GM12865 (cell line): ENCODE measurements at regions not wholly inside any gene's neighbourhood (a gene's known extent, or its start where the extent isn't known, plus 50 kb on each side); places are given as distances from the start of the nearest gene placed in this dataset.

Experiments used
- DNase-seq: peaks from one replicate; pipeline ENCODE4 v3.0.0; 2010; ENCODE audit warnings: low read depth
- H3K4me3 ChIP-seq: 2 replicates; pipeline ENCODE4 v1.5.1; 2011; ENCODE audit warnings: mild to moderate bottlenecking, low read depth, low read length, control low read depth
- TF ChIP-seq, protein P1 (sequence below): IDR thresholded peaks from 2 replicates; pipeline ENCODE4 v1.5.1; 2011; ENCODE audit warnings: low read length, control low read depth, low read depth, inconsistent platforms; ENCODE audit not compliant: insufficient read depth; ENCODE audit errors: missing control alignments

DNA sequence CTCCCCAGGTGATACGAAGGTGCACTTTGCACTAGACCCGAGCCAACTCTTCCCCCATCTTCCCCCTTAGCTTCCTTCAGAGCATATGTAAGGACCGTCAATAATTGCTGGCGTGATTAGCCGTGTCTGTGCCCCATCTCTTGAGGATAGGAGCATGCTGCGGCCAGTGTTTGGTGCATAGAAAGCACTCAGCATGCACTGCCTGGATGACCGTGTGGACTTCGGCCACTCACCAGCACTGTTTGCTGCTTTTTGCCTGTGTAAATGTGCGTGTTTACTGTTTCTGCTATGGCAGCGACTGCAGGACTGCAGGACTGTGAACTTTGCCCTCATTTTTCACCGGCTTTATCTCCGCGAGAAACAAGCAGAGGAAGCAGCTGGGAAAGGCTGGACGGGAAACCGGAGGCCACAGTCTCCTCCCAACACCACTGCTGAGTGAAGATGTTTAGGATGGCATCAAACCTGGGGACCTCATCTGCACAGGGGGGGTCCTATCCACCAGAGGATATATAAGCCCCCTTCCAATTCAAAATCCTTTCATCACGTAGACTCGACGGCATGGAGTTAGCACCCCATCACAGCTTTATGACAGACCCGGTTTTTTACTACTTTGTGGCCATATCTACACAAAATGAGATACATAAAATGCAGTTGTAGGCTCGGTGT lies 150.6 kb upstream of the AFDN start:
- TF ChIP-seq, protein P1, sequence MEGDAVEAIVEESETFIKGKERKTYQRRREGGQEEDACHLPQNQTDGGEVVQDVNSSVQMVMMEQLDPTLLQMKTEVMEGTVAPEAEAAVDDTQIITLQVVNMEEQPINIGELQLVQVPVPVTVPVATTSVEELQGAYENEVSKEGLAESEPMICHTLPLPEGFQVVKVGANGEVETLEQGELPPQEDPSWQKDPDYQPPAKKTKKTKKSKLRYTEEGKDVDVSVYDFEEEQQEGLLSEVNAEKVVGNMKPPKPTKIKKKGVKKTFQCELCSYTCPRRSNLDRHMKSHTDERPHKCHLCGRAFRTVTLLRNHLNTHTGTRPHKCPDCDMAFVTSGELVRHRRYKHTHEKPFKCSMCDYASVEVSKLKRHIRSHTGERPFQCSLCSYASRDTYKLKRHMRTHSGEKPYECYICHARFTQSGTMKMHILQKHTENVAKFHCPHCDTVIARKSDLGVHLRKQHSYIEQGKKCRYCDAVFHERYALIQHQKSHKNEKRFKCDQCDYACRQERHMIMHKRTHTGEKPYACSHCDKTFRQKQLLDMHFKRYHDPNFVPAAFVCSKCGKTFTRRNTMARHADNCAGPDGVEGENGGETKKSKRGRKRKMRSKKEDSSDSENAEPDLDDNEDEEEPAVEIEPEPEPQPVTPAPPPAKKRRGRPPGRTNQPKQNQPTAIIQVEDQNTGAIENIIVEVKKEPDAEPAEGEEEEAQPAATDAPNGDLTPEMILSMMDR = no peak
- DNase-seq = no peak
- H3K4me3 ChIP-seq = no peak overlapping the region

DNA sequence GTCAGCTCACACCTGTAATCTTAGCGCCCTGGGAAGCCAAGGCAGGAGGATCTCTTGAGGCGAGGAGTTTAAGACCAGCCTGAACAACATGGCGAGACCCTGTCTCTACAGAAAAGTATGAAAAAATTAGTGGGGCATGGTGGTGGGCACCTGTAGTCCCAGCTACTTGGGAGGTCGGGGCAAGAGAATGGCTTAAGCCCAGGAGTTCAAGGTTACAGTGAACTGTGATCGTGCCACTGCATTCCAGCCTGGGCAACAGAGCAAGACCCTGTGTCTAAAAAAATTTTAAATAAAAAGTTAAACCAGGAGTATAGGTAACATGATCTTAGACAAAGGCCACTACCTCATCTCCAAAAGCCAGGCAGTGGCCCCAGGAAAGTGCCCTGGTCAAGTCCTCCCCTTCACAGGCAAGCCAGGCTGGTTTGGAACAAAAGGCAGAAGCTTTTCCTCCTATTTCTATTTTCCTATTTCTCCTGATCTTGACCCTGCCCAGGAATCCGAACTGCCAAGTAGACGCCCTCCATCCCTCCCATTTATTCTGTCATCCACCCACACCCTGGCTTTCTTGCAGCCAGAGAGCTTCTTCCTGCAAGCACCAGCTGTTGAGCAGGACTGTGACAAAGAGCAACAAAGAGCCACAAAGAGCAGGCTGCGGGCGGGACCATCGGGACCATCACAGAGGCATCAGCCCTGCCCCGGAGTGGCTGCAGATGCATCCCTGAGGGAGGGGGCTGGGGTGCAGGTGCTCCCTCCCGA lies 149.9 kb upstream of the AFDN start:
- no peak for DNase-seq

DNA sequence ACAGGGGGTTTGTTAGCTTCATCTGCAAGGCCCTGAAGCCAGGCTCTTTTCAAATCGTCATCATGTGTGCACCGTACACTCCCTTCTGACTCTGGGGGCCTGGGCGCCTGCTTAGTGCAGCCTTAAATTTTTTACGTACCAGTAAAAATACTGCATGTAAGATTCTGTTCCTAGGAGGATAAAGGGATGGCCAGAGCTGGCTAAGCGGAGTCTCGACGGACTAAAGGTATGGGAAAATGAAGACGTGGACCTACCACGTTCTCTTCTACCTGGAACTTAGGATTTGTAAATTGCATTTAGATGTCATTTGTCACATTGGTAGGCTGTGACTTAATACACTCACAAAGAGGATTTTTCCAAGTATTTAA lies 149.3 kb upstream of the AFDN start:
- DNase-seq = no peak
- TF ChIP-seq, protein P1 = no peak
- H3K4me3 ChIP-seq = no peak overlapping the region

More for the DNA sequence above, 149.9 kb upstream of the AFDN start:
- TF ChIP-seq, protein P1 = no peak
- H3K4me3 ChIP-seq = no peak overlapping the region

DNA sequence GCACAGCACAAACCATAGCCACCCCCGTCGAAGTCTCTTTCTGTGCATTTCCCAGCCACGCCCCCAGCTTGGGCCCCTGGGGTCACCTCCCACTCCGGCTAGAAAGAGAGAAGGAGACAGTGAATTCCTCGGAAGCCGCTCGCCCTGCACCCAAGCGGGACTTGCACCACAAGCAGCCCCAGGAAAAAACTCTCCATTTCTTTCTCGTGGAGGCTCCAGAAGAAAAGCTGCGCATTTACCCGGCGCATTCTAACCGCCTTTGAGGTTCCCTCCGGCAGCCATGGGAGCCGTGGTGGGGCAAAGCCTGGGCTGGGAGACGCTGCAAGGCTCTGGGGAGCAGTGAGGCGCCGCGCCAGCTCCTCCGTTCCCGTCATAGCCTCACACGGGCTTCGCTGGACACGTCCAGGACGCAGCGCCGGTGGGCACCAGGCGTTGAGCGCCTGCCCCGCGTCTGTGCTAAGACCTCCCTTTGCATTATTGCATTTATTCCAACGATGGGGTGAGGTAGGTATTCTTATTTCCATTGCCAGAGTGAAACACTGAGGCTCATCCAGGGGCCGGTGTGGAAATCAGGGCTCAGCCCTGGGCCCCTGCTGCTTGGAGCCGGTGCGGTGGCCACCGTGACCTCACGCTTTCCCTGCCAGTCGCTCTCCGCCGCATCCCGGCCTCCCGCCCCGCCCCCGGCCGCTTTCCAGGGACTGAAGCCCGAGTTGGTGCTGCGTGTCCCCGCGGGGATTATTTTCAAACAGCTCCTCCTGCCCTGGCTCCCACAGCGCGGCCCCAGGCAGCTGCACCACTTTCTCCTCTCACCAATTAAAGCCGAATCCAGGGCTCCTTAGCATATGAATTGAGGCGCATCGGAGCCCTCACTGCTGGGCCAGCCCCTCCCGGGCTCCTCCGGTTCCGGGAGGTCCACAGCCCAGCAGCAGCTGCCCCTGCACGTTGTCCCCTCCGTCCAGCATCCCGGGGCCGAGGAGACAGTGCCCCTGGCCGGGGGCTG lies 148.3 kb upstream of the AFDN start:
- DNase-seq = no peak
- H3K4me3 ChIP-seq = no peak overlapping the region
- TF ChIP-seq, protein P1 = no peak

DNA sequence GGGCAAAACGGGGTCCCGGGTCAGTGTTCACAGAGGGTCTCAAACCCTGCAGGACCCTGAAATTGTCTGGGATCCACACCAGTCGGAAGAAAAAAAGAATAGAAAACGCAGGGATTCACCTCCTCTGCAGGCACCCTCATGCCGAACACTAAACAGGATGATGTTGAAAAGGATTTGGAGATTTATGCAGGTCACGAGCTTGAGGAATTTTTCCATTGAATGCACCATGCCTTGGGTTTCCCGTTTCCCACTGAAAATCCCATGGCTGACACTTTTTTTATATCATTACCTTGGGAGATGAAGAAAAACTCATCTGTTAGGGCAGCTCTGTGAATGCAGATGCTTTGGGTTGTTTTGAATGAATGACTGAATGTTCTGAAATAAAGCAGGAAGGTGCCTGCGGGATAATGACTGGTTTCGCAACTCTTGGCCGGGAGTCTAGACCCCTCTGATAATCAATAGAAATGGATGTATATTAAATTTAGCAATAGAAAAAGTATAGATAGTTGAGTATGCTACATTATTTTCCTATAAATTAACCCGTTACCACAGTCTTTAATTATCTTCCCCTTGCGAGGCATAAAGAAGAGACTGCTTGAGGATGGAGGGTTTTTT lies 147.5 kb upstream of the AFDN start:
- H3K4me3 ChIP-seq = no peak overlapping the region
- no peak for DNase-seq
- TF ChIP-seq, protein P1 = no peak
